ENCODE measurements at regions not wholly inside any gene's neighbourhood (a gene's known extent, or its start where the extent isn't known, plus 50 kb on each side); places are given as distances from the start of the nearest gene placed in this dataset.
A peak's percentile ranks its signal among the peaks of the same experiment; 100 is the strongest.

GRCh38 chr6:144697369-144697760 lies 412.2 kb downstream of the UTRN start:
- no peak for DNase-seq

GRCh38 chr6:144697801-144698200 lies 412.7 kb downstream of the UTRN start:
- DNase-seq: no peak

GRCh38 chr6:144702781-144703180 lies 417.6 kb downstream of the UTRN start:
- no peak for DNase-seq

- no peak for DNase-seq
Observed at GRCh38 chr6:144710207-144710606, 425.1 kb downstream of the UTRN start.

- DNase-seq: no peak
Observed at GRCh38 chr6:144711661-144712060, 426.5 kb downstream of the UTRN start.

- no peak for DNase-seq
Observed at GRCh38 chr6:144712541-144712940, 427.4 kb downstream of the UTRN start.

- DNase-seq: no peak
Observed at GRCh38 chr6:144714021-144714712, 429.0 kb downstream of the UTRN start.

- no peak for DNase-seq
Observed at GRCh38 chr6:144715344-144715743, 430.2 kb downstream of the UTRN start.

GRCh38 chr6:144718431-144718830 lies 433.3 kb downstream of the UTRN start:
- no peak for DNase-seq

GRCh38 chr6:144721232-144721631 lies 436.1 kb downstream of the UTRN start:
- DNase-seq: no peak

GRCh38 chr6:144722154-144722737 lies 437.1 kb downstream of the UTRN start:
- DNase-seq: no peak

- DNase-seq: no peak
Observed at GRCh38 chr6:144722925-144723324, 437.8 kb downstream of the UTRN start.

- DNase-seq: no peak
Observed at GRCh38 chr6:144723431-144723830, 438.3 kb downstream of the UTRN start.

- no peak for DNase-seq
Observed at GRCh38 chr6:144724818-144725217, 439.7 kb downstream of the UTRN start.

GRCh38 chr6:144725736-144726522 lies 440.8 kb downstream of the UTRN start:
- DNase-seq: no peak

GRCh38 chr6:144728804-144729203 lies 443.7 kb downstream of the UTRN start:
- DNase-seq: no peak

GRCh38 chr6:144729502-144729901 lies 444.4 kb downstream of the UTRN start:
- no peak for DNase-seq

- no peak for DNase-seq
Observed at GRCh38 chr6:144730088-144730645, 445.0 kb downstream of the UTRN start.

GRCh38 chr6:144731229-144731628 lies 446.1 kb downstream of the UTRN start:
- no peak for DNase-seq

GRCh38 chr6:144736763-144737162 lies 451.6 kb downstream of the UTRN start:
- DNase-seq: peak; percentile 32

- no peak for DNase-seq
Observed at GRCh38 chr6:144737998-144738397, 452.9 kb downstream of the UTRN start.

GRCh38 chr6:144739873-144740272 lies 454.7 kb downstream of the UTRN start:
- no peak for DNase-seq

GRCh38 chr6:144741659-144742058 lies 456.5 kb downstream of the UTRN start:
- peak; percentile 36 for DNase-seq

- no peak for DNase-seq
Observed at GRCh38 chr6:144742779-144743178, 457.6 kb downstream of the UTRN start.

All from SHP77 treated with DMSO at 0.1 percent for 48 hours (cell line).